ENCODE measurements at regions not wholly inside any gene's neighbourhood (a gene's known extent, or its start where the extent isn't known, plus 50 kb on each side); places are given as distances from the start of the nearest gene placed in this dataset.

DNA sequence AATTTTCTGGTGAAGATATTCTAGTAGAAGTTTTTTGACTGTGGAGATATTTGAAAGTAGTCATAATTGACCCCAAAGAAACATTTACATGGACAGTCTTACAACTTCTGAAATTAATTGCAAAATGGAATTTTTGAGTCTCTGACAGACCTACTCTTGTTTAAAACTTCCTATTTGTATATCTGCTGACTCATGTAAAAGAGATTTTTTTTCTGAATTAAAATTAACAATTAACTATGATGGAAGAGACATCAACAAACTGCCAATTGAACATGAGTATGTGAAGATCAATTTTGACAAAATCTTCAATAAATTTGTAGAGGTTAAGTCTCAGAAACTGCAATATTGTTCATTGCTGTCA, 108.5 kb upstream of the MAX start:
- DNase-seq, result no peak
- in situ Hi-C loops (cut with HindIII; ENCODE audit: low pct_ligation_motif_present, low pct_unique_long_range_greater_than_20kb, low sequenced_read_pairs), result no loop called here

DNA sequence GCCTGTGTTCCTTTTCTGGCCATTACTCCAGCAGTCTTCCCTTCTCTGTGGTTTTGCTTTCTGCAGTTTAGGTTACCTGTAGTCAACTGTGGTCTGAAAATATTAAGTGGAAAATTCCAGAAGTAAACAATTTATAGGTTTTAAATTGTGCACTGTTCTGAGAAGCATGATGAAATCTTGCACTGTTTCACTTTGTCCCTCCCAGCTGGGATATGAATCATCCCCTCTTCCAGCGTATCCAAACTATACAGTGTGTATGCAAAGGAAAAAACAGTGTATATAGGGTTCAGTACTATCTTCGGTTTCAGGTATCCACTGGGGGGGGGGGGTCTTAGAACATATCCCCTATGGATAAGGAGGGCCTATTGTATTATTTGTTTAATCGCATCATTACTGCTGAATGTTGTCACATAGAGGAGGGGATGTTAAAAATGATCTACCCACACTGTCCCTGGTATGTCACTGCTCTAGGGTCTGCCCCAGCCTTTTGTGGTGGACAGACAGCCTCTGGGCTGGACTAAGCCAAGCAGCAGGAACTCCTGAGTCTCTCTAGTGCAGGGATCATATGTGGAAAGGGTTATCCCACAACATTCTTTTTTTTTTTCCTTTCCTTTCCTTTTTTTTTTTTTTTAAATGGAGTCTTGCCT, 109.1 kb upstream of the MAX start:
- in situ Hi-C loops (cut with HindIII; ENCODE audit: low pct_ligation_motif_present, low pct_unique_long_range_greater_than_20kb, low sequenced_read_pairs), result no loop called here
- DNase-seq, result peak; percentile 47

DNA sequence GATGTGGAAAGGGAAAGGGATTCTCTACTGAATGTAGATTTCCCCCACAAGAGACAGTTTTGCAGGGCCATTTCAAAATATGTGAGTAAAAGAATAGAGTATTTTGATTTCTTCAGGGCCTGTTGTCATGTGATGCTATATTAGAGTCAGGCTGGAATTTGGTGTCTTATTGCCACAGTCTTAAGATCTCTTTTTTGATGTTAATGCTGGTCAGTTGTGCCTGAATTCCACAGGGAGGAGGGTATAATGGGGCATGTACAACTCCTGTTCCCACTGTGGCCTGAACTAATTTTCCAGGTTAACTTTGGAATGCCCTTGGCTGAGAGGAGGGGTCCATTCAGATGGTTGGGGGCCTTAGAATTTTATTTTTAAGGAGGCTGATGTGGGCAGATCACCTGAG, 111.0 kb upstream of the MAX start:
- in situ Hi-C loops (cut with HindIII; ENCODE audit: low pct_ligation_motif_present, low pct_unique_long_range_greater_than_20kb, low sequenced_read_pairs), result no loop called here
- DNase-seq, result no peak

DNA sequence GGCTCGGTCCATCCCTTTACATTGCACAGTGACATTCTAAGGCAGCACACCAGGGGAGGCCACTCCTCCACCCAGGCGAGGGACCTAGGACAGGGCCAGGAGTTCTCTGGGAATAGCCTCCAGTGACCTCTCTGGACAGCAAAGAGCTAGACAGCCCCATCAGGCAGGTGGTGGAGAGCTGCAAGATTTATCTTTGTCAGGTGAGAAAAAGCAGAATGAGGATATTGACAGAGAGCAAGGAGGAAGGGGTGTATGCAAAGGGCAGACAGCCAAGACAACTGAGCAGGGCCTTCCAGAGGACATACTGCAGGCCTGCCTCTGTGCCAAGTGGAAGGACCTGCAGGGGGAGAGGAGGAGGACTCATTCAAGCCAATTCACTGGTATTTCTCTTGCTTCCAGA, 112.4 kb upstream of the MAX start:
- no peak for DNase-seq
- in situ Hi-C loops (cut with HindIII; ENCODE audit: low pct_ligation_motif_present, low pct_unique_long_range_greater_than_20kb, low sequenced_read_pairs), result no loop called here

DNA sequence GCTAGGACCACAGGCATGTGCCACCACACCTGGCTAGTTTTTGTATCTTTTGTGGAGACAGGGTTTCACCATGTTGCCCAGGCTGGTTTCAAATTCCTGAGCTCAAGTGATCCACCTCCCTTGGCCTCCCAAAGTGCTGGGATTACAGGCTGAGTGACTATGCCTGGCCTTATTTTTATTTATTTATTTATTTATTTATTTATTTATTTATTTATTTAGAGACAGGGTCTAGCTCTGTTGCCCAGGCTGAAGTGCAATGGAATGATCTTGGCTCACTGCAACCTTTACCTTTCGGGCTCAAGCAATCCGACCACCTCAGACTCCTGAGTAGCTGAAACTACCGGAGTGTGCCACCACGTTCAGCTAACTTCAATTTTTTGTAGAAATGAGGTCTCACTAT, 117.0 kb upstream of the MAX start:
- no peak for DNase-seq
- in situ Hi-C loops (cut with HindIII; ENCODE audit: low pct_ligation_motif_present, low pct_unique_long_range_greater_than_20kb, low sequenced_read_pairs), result no loop called here

DNA sequence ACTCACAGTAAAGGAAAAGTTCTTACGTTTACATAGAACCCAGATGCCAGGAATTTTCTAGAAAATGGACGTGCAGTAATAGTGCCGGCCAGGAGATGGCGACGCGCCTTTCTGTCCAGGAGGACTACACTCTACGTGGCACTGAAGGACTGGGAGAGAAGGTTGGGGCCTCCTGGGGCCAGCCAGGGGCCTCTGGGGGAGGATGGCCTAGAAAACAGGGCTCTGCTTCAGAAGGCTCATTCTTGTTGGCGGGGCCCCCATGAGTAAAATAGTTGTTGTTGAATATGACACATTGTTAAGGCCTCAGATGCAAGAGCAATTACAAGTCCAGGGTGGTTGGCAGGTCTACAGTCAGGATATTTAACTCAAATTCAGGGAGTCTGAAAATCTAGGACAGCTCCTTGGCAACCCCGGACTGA, 120.1 kb upstream of the MAX start:
- in situ Hi-C loops (cut with HindIII; ENCODE audit: low pct_ligation_motif_present, low pct_unique_long_range_greater_than_20kb, low sequenced_read_pairs), result no loop called here
- DNase-seq, result peak; percentile 41

DNA sequence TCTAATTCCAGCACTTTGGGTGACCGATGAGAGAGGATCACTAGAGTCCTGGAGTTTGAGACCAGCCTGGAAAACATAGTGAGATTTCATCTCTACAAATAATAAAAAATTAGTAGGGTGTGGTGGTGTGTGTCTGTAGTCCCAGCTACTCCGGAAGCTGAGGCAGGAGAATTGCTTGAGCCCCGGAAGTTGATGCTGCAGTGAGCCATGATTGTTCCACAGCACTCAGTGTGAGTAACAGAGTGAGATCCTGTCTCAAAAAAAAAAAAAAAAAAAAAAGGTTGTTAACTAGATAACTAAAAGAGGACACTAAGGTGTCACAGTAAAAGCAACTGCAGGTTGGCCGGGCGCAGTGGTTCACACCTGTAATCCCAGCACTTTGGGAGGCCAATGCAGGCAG, 121.3 kb upstream of the MAX start:
- in situ Hi-C loops (cut with HindIII; ENCODE audit: low pct_ligation_motif_present, low pct_unique_long_range_greater_than_20kb, low sequenced_read_pairs), result no loop called here
- DNase-seq, result no peak

DNA sequence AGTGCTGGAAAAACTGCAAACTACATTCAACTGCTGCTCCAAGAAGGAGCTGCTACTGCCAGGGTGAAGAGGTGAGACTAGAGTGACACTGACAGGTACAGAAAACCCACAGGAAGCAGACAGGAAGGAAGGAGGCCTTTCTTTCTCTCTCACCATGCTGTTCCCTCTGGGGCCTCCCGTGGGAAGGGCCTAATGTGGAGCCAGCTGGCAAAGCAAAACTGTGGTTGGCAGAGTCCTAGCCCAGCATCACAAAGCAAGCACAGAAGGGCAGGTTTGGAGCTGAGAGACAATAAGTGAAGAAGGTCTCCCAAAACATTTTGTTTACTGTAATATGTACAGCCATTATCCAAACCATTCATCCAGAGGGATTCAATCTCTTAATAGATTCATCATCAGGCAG, 122.5 kb upstream of the MAX start:
- in situ Hi-C loops (cut with HindIII; ENCODE audit: low pct_ligation_motif_present, low pct_unique_long_range_greater_than_20kb, low sequenced_read_pairs), result no loop called here
- DNase-seq, result no peak

DNA sequence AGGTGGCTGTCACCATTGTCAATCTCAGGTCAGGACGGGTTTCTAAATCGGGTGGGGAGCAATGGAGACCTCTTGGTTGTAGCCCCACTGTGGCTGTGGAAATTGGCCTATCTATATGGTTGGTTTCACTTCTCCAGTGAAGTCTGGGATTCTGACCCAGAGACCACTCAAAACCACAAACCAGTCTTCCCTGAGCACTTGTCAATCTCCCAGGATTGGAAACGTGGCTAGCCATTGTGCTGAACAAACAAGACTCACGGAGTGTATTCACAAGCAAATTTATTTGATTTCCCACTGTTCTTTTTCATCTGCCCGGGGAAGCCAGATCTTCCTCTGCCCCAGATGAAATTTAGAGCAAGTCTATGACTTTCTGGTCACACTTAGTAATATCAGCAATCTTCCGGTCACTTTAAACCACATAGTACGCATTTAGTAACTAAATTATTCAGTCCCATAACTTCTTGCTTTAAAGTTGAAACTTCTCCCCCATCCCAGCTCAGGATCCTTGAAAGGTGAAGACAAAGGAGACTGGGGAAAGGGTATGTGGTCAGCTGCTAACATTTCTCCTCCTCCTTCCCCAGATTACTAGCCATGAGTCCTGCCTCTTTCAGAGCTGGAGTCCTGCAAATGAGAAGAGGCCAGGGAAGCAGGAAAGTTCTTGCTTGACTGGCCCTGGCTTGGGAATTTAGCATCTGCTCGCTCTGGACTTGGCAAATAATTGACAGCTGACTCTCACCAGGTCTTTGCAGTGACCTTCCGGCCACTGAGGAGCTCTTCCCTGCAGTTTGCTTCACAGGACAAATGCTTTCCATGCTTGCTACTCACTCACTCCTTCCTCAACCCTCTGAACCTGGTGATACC, 123.2 kb upstream of the MAX start:
- in situ Hi-C loops (cut with HindIII; ENCODE audit: low pct_ligation_motif_present, low pct_unique_long_range_greater_than_20kb, low sequenced_read_pairs), result no loop called here
- peak; percentile 76 for DNase-seq

DNA sequence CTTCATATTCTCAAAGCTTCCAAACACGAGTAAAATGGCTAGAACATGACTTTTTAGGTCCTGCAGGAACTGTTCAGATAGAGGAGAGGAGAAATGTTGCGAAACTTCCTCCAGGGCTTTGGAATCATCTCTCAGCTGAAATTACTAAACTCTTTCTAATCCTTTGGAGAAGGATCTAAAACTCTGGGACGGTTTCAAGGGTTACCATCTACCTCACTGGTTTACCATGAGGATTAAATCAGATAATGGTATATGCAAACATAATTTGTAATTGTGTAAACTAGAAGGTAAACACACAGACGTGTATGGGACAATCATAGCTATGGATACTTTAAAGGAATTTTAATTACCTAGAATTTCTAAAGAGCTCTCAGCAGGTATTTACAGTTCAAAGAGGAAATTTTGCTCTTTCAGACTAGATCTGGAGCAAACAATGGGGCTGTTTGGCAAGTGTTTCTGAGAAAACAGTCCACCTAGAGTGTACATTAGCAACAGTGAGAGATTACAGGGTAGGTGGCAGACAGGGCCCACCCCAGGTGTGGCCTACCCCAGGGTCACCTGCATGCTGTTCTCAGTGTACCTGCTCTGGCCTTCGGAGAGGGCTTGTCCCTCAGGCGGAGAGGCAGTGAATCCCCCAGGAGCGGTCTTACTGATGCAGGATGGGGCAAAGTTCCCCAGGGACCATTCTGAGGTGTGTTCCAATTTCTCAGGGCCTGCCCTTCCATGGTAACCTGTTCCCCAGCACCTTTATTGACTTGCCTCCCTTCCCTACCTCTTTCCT, 124.7 kb upstream of the MAX start:
- DNase-seq, result no peak
- in situ Hi-C loops (cut with HindIII; ENCODE audit: low pct_ligation_motif_present, low pct_unique_long_range_greater_than_20kb, low sequenced_read_pairs), result no loop called here

DNA sequence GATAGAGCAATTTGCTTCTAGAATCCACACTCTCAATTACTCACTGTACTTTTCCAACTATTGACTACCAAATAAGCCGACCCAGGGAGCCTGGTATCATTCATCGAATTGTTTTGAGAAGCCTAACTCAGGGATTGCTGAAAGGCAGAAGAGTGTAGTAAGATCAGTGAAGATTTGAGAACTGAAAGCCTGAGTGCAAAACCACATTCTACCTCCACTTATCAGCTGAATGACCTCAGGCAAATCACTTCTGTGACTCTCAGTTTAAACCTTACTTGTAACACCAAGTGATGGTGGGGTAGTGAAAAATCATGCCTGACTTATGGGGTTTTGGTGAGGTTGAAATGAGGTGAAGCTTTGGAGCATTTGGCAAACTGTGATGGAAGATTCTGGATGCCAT, 126.1 kb upstream of the MAX start:
- DNase-seq, result no peak
- in situ Hi-C loops (cut with HindIII; ENCODE audit: low pct_ligation_motif_present, low pct_unique_long_range_greater_than_20kb, low sequenced_read_pairs), result no loop called here

DNA sequence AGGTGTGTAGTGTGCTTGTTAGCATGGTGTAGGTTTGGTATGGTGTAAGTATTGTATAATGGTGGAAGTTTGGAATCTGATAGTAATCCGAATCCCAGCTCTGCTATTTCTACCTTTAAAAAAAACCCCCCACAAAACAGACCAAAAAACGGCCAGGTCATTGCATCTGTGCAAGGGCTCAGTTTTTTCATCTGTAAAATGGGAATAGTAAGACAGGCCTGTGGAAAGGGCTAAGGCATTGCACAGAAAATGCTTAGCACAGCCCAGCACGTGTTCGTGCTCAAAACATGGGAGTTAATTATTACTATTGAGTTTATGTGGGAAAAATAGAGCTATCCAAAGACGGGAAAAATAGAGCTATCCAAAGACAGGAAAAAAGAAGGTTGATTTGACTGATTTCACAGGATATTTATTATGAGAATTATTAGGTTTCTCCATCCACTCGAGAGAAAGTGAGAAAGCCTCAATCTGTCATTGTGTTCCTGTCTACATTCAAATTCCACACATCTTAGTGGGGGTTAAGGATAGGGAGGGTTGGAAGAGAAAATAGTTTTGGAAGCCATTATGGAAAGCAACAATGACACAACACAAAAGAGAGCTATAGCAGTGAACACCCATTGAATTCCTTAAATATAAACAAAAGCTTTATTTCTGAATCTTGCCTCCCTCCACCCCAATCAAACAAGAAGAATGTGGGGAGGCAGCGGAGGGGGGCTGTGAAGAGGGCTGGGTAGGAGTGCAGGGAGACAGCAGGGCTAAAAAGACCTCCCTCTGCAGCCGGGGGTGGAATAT, 126.8 kb upstream of the MAX start:
- no peak for DNase-seq
- in situ Hi-C loops (cut with HindIII; ENCODE audit: low pct_ligation_motif_present, low pct_unique_long_range_greater_than_20kb, low sequenced_read_pairs), result no loop called here

DNA sequence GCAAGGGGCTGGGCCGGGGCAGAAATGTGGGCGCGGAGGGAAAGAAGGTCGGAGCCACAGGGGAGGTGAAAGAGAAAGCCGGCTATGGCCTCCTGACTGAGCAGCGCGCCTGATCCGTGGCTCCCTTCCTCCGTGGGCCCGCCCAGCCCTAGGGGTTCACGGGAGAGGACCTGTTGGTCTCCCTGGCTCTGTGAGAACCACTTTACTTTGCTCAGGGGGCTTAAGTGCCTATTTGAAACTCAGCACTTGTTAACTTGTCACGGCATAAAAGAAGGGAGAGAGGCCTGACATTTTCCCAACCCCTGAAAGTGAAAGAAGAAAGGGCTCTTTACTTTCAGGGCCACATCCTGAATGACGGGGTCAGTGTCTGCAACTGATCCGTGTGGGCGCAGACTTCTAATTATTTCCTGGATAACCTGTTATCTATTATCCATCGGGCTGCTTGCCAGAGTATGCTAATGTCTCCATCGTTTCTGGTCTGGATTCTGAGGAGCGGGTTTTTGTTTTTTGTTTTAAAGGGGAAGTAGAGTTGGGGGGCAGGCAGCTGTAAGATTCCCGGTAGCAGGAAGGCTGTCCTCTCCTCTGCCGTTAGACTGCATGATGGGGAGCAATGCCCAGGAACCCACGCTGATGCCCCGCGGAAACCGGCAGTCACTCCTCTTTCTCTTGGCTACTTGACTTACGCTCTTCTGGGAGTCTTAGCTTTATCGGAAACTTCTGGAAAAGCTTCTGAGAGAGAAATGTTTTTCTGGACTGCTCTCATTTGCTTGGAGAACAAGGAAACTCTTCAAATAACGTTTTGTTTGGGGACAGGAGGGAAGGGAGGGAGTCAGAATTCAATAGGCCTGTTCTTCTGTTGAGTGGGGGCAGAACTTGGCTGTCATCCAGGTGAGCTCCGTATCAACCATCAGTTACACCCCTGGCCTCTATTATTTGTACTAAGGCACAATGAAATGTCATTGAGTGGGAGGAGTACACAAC, 127.7 kb upstream of the MAX start:
- in situ Hi-C loops (cut with HindIII; ENCODE audit: low pct_ligation_motif_present, low pct_unique_long_range_greater_than_20kb, low sequenced_read_pairs), result no loop called here
- no peak for DNase-seq

DNA sequence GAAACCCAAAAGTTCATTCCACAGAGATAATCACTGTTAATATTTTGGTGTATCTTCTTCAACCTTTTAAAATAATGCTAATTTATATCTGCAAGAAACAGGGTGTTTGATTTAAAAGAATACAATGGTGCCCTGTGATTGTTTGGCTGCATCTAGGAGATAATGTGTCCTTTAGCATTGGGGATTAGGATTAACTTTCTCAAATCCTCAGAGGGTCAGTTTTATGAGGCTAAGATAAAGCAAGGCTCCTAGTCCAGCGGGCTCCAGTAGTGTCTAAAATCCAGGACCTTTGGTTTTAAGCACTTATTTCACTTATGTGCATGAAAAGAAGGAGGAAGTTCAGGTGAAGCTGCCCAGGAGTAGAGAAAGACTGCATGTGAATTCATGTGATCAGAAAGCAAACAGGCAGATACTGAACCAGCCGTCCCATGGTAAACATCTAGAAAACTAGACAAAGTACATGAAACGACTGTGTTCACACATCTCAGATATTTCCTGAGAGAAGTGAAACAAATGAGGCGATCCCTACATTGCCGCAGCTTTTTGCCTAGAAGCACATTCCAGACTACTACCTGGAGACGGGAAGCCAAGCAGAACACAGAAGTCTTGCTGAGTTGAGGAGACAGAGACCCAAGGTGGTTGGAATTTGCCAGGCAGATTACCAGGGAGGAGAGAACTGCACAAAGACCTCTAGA, 129.1 kb upstream of the MAX start:
- DNase-seq, result no peak
- in situ Hi-C loops (cut with HindIII; ENCODE audit: low pct_ligation_motif_present, low pct_unique_long_range_greater_than_20kb, low sequenced_read_pairs), result no loop called here

DNA sequence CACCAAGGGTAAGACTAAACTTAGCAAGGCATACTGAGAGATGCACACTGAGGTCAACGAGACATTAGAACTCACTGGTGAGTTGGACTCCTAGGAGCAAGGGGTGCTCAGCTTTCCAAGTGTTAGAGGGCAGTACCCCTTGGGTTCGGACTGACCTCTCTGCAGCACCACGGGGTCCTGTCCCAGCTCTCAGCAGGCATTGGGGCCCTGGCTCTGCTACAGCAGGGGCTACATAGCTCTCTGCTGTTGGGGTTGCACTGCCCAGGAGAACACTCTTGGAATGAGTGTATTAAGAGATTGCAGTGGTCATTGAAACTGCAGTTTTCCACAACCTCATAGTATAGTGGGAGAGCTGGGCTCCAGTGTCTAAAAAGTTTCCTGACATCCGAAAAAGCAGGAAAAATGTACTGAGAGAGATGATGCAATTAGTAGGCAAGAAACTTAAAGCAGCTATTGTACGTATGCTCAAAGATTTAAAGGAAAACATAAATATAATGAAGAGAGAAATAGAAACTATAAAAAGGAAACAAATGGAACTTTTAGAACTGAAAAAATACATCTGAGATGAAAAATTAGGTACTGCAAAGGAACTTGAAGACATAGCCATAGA, 132.5 kb upstream of the MAX start:
- DNase-seq, result no peak
- in situ Hi-C loops (cut with HindIII; ENCODE audit: low pct_ligation_motif_present, low pct_unique_long_range_greater_than_20kb, low sequenced_read_pairs), result no loop called here

DNA sequence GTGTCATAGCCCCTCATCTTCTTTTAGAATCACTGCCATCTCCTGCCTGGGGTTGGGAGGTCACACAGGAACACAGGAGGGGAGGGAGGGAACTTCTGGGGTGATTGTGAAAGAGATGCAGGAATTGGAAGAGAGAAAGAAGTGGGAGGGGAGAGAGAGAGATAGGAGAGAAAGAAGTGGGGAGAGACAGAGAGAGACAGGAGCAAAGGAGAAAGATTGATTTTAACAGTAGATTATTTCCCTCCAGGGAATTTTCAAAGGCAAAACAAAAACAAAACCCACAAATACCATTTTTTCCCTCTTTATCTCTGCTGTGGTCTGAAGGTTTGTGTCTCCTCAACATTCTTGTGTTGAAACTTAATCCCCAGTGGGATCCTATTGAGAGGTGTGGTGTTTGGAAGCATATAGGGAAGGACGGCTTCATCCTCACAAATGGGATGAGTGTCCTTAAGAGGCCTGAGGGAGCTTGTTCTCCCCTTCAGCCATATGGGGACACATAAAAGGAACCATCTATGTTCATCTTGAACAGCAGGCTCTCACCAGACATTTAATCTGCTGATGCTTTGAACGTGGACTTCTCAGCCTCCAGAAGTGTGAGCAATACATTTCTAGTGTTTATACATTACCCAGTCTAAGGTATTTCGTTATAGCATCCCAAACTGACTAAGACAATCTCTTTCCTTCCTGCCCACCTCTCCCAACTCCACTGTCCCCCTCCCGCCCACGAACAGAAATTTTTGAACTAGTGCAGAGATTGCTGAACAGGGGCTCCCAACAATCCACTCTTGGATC, 134.9 kb upstream of the MAX start:
- DNase-seq, result no peak
- in situ Hi-C loops (cut with HindIII; ENCODE audit: low pct_ligation_motif_present, low pct_unique_long_range_greater_than_20kb, low sequenced_read_pairs), result no loop called here

All from ACHN (cell line).